ENCODE measurements at regions not wholly inside any gene's neighbourhood (a gene's known extent, or its start where the extent isn't known, plus 50 kb on each side); places are given as distances from the start of the nearest gene placed in this dataset.
"Not testable (repeated sequence)": the region's sequence is repeated elsewhere in the genome, so short reads cannot be mapped to it uniquely, and the experiment has no call there.

DNA sequence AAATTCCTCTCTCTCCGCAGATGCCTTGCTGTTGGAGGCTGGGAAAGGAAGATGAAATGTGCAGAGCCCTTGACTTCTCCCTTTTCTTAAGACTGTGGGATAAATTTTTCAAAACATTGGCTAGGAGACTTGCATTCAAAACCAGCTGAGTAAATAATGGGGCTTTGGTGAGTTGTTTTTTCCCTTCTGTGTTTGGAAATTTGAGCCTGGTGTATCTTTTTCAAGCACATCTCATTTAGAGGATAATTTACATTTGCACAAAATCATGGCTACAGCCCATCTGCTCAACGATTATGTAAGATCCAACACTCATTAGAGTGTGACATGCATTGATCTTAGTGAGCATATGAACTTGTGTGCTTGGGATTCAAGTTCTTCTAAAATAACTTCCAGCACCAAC is 112.1 kb upstream of the ATP8B1 start:
- DNase-seq: no peak

DNA sequence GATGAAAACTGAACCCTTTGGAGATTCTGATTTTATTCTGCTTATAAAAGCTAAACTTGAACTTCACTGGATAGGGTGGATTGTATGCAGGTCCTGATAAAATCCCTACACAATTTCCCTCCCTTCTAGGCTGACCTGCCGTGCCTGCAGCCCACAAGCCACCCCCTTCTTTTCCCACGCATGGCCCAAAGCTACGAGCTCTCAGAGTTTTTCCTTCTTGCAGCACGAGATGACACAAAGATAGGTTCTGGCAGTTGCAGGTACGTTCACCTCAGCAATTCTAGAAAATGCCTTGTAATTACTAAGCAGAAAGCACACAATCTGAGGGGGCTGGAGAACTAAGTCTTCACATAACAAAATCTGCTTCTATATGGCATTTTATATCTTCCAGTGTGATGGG is 110.6 kb upstream of the ATP8B1 start:
- DNase-seq: no peak

DNA sequence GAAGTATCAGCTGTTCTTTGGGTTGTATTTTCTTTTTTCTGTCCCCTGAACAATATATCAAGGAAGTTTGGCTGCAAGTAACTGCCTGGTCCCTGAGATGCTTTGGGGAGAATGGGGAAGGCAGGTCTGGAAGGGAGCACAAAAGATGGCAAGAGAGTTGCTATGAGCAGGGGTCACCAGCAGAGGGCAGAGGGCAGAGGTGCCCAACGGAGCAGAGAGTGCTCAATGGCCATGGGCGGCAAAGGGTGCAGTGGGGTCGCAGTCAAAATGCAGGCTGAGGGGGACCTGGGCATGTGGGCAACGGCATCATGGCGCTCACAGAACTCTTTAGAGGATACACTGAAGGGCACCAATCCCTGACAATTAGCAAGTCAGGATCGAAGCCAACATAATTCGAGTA is 107.7 kb upstream of the ATP8B1 start:
- peak; percentile 25 for DNase-seq

DNA sequence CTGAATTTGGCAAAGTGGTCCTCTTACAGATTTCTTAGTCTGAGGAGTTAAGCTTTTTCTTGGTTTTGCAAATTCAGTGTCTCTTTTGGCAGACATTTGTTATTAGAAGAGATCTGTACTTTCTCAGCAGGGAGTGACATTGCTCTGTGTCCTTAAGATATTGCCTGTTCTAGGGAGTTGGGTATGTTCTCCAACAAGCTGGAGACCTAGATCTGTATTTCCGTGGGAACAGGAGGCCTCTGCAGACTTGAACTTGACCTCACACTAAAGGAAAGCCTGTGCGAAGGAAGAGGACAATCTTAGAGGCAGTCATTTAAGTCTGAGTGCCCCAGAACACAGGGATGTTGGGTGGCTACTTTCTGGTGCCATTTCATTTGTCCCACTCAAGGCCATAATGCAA is 107.0 kb upstream of the ATP8B1 start:
- DNase-seq: no peak

DNA sequence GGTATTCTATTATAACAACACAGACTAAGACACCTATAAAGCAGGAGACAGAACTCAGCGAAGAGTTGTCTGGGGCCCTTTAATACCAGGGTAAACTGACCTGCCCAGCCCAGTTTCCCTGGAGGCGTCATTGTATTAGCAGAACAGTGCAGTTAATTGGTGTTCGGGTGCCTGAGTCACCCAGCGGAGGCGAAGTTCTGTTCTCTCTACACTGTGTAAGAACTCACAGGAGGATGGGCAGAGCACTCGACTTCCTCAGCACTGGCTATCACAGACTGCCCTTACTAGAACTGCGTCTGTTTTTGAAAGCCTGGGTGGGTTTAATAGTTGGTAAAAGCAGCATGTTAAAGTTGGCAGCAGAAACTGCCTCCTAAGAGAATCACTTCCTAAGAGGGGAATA is 106.5 kb upstream of the ATP8B1 start:
- no peak for DNase-seq

DNA sequence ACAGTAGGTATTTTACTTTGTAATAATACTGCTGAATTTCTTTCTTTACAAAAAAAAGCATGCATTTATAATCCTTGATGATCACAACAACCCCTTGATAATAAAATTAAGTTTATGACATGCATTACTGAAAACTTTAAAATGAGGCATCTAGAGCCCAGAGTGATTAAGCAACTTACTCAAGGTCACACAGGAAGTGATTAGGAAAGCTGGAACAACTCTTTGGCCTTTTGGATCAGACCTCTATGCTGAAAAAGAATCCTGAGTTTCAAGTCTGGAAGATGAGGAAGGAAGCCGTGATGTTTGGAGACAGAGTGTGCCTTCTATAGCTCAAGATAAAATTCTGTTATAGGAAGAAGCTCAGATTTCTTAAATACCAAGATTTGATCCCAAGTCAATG is 105.0 kb upstream of the ATP8B1 start:
- no peak for DNase-seq

DNA sequence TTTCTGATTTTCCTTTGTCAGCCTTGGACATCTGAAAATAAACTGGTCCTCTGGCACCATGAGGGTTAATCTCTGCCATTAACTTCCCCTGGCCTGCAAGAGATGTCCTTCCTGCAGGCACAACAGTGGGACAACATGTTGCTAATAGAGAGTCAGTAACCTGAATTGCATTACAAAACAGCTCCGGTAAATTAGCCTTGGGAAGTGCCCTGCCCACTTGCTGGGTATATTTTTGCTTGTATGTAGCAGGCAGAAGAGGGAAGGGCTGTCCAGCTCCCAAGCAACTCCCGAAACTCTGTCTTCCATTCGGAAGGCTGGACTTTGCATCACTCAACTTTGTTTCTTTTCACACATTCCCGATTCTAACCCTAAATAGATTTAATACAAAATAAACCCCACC is 104.4 kb upstream of the ATP8B1 start:
- DNase-seq: no peak

DNA sequence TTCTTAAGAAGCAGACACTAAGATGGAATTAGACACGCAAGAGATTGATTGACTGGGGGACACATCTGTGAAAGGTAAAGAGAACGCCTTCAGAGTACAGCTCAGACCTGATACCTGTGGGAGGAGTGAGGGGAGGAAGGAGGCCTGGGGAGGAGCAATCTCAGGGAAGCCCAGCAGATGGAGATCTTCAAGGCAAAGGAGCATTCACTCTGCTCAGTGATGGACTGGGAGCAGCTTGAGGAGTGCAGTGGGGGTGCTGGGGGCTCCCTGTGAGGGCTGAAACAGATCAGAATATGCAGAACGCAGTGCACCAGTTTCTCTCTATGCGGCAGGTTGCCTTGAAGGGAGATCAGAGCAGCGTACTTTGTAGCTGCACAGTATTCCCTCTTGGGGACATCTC is 103.7 kb upstream of the ATP8B1 start:
- DNase-seq: no peak

DNA sequence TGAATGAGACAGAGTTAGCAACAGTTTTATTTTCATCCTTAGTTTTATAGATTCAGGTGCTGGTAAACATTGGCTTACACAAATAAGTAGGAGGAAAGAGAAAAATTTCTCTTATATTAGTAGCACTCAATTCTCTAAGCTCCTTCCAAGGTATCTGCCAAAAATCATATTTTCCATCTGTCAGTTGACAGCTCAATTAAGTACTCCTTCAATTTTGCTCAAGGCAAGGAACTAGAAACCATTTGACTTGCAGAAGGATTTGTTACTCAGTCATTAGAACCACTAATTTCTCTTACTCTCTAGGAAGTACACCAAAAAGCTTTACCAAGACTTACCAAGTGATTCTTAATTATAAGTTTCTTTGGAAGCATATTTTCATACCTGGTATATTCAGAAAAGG is 101.4 kb upstream of the ATP8B1 start:
- no peak for DNase-seq

DNA sequence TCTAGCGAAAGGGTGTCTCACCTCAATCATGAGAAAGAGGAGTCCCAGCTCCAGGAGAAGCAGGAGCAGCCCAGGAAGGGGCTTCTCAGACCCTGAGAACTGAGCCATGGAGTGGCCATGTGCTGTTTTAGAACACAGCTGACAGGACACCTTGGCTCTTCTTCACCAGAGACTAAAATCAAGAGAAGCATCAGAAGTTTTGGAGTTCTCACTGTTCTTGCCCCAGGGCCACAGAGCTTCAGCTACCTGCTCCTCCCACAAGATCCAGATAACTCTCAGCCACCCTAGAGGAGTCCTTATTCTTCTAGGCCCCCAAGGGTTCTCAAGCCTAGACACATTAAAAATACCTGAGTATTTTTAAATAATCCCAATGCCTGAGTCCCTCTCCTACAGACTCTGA is 99.6 kb upstream of the ATP8B1 start:
- DNase-seq: no peak

DNA sequence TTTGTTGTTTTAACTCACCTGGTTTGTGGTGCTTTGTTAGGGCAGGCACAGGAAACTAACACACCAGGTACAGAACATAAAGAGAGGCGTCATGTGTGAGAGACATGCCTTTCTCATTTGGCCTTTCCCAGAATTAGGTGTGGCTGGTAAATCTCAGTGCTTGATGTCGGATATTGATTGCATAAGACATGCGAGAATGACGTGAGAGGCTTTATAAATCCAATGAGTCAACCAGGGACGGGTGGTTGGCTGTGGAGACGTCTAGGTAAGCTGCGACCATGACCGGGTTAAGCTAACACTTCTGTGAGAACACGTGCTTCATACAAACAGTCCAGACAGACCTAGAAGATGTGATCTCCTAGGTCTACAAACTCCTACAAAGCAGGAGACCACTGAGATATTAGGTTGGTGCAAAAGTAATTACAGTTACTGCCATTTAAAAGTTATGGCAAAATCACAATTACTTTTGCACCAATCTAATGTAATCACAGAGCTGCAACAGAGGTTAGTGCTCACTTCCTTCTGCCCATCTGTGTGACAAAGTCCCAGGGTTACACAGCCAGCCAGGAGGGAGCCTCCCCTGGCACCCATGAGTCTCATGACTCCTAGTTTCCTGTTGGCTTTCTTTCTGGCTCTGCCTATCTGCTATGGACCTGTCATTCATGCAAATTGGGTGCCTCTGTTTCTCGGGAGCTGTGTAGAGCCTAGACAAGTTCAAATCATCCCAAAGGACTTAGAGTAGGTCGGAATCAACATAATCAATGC is 98.9 kb upstream of the ATP8B1 start:
- DNase-seq: no peak

DNA sequence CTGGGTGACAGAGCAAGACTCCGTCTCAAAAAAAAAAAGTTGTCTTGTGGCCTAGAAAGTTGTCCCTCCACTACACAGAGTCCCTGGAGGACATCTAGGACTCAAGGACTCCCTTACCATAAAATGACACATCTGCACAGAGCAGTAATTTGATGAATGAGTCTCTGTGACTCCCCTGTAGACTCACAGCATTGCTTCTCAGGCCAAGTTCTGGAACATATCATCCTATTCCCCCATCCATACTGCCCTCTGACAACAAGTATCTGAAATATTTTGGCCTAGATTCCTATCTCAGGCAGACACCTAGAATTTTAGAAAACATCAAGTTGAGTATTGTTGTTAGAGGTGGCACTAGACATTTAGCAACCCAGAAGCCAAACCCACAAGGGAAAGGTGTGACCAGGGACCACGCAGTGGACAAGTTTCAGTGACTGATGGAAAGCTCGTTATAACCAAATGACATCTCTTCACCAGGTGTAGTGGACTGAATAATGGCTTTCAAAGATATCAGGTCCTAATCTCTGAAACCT is 97.9 kb upstream of the ATP8B1 start:
- DNase-seq: no peak

DNA sequence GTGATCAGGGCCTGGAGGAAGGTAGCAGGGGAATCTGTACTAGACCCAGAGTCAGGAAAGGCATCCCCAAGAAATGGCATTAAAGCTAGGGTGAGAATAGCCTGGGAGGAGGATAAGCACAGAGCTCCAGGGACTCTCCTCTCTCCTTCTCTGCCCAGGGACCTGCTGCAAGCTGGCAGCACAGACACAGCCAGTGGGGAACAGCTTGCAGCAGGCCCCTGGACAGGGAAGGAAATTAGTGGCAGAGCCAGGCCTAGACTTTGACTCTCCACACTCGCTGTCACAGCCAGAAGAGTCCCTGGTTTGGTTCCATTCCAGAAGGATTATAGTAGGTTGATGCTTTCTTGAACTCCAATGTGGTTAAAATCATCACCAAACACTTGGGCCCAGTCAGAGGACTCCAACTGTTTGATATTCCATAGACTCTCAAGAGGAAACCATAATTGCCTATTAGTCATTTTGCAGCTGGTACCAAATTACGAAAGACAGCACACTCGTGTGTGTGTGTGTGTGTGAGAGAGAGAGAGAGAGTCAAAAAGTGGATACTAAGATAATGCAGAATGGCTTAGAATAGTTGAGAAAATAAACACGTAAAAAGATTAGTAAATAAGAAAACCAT is 95.5 kb upstream of the ATP8B1 start:
- no peak for DNase-seq

DNA sequence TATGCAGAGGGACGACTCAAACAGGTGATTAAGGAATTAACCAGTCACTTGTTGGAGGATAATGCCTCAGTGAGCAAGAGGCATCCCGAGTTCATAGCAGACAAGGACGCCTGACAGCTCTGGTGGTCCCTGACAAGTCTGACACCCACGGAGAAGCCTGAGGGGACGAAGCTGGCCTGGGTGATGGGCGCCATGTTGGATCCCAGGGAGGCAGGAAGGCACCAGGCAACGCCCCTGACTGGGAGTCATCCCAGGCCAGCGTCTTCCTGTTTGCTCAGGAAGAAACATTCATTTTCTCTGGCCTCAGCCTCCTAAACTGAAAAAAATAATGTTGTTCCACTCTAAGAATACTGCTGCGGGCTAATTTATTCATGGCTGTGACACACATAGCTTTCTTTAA is 92.1 kb upstream of the ATP8B1 start:
- no peak for DNase-seq

DNA sequence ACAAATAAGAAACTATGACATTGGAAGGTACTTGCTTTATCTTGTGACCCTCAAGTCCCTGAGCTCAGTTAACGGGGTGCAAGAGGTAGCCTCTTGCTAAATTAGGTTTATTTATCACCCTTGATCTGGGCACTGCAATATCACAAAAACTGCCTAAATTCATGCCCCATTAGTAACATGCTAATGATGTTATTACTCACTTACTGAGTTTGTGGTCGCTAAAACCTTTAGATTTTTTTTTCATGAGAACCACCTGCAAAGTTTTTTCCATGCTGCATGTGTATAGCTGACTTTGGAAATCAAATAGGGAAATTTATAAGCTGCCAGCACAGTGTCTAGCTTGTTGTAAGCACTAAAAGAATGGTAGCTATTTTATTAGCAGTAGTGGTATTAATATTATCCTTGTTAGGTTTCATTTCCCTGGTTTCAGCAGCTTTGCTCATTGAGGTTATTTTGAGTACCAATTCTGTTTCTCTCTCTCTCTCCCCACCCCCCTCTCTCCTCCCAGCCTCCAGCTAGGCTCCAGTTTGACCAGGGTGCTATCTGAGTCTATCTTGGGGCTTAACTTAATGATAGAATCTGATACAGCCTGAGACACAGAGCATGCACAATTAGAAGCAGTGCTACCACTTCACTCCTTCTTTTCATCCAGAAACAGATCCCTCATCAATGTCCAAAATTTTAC is 88.7 kb upstream of the ATP8B1 start:
- no peak for DNase-seq

DNA sequence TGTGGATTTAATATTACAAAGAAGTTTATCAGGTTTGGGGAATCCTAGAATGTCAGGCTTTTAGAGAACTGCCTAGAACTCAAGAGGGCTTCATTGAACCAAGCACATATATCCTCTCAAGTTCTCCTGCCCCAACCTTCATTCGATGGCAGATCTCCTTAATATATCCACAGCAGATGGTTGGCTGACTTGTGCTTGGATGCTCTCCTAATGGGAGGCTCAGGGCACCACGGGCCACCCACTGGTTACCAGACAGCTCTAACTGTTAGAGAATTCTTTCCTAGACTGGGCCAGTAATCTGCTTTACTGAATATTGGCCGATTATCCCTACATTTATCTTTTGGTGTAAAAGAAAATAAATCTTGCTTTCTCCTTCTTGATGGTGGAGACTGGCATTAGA is 87.2 kb upstream of the ATP8B1 start:
- DNase-seq: no peak

DNA sequence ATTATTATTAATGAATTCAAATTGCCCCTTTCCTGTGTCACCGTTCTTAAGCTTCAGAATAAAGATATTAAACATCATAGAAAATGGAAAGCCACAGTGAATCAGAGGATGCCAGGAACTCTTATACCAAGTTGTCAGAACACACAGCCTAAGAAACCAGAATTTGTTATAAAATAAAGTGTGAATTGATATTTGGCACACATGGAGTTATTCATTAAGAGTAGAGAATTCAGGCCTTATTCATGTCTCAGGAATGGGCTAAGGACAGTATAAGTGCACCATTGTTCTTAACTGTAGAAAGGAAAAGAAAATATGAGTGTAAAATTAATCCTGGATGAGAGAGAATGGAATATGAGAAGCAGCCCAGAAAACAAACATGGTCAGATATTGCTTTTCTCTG is 86.7 kb upstream of the ATP8B1 start:
- no peak for DNase-seq

DNA sequence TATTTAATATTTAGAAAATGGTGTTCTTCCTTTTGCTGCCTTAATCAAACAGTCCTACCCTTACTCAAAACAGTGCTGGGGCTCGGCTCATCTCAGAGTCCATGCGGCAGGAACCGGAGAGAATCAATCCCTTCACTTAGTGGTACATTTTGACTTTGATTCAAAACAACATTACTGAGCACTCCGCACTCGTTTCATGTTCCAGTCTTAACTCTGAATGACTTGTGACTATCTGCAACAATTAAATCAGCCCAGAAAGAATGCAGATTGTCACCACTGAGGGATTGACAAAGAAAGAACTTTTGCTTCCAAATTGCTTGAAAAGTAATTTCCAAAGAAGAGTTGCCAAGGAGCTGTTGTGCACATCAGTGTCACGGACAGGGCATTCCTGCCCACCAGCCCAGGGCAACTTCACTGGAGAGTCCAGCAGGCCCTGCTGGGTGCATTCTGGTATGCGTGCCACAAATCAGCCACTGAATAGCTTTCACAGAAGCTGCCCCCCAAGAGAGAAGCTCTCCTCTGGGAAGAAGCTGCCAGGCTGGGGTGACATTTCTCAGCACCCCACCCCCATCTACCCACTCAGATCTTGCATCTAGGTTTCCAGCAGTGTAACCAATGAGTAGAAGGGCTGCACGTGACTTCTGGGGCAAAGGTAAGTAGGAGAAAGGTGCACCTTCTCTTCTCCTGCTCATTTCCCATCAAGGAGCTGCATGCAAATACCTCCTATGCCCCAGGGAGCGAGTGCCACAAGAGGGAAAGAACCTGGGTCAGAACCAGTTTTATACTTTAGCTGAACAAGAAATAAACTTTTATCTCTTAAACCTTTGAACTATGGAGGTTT is 84.6 kb upstream of the ATP8B1 start:
- no peak for DNase-seq

DNA sequence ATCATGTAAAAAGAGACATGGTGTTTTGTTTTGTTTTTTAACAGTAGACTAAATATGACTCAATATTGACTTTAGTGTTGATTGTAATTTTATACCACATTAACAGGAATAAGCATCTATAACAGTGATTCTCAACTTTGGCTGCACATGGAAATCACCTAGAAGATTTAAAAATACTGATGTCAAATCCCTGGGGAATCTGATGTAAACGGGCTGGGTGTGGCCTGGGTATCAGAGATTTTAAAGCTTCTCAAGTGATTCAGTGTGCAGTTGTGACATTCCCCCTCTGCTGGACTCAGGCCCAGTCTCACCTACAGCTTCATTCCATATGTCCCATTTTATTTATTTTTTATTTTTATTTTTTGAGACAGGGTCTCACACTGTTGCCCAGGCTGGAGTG is 82.8 kb upstream of the ATP8B1 start:
- no peak for DNase-seq

DNA sequence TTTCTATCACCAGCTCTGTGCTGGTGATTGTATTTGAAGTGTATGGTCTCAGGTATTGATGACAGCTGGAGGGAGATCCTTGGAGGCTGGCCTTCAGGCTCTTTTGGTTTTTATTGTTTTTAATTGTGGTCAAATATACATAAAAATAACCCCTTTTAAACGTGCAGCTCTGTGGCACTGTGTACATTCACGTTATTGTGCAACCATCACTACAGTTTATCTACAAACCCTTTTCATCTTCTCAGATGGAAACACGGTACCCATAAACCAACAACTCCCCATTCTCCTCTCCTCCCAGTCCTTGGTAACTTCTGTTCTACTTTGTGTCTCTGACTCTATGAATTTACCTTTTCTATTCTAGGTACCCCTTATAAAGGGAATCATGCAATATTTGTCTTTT is 79.3 kb upstream of the ATP8B1 start:
- no peak for DNase-seq

DNA sequence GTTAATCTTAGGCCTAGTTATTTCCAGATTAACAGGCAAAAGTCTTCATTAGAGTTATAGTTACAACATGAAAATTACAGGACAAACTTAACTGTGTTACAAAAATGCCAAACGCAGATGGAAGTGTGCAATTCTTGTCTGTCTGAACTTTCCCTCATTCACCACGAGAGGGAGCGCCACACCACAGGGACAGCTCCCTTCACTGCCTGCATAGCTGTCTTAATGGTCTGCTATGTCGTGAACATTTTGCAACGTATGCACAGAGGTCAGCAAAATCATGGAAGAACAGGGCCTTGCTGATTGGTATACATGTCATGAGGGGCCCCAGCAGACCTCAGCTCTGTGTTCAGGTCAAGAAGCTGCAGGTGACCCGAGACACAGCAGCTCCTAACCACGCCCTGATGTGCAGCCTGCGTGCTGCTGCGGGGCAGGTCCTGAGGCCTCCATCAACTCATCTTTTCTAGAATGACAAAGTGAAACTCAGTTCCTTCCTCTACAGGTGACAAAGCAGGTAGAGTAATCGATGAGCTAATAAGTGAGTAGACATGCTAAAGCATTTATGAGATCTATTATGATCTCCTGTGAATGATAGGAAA is 78.8 kb upstream of the ATP8B1 start:
- peak; percentile 50 for DNase-seq

DNA sequence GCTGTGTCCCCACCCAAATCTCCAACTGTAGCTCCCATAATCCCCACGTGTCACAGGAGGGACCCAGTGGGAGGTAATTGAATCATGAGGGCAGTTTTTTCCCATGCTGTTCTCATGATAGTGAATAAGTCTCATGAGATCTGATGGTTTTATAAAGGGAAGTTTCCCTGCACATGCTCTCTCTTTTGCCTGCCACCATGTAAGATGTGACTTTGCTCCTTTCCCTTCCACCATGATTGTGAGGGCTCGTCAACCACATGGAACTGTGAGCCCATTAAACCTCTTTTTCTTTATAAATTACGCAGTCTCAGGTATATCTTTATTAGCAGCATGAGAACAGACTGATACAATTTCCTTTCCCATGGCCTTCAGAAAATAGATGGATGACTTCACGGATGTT is 76.8 kb upstream of the ATP8B1 start:
- DNase-seq: not testable (repeated sequence)

DNA sequence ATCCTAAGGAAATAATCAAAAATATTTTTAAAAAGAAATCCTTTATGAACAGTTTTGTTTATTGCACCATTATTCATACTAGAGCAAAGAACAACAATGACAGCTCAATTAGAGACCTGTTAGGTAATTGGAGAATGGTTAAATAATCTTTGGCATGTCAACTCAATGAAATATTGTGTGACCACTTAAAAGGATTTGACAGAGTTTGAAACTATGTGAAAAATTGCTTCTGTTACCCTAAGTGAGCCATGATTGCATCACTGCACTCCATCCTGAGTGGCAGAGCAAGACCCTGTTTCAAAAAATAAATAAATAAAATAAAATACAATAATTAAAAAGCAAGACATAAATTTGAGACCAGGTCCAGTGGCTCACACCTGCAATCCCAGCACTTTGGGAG is 66.1 kb upstream of the ATP8B1 start:
- DNase-seq: no peak

All from activated CD4-positive, alpha-beta T cell treated with anti-CD3 and anti-CD28 coated beads, Interleukin-2, amount 50 U/mL, for 16 hours (primary cell).